ENCODE measurements at regions not wholly inside any gene's neighbourhood (a gene's known extent, or its start where the extent isn't known, plus 50 kb on each side); places are given as distances from the start of the nearest gene placed in this dataset.

- no peaks in the 10 kb centered on the region for H3K79me2 ChIP-seq
- 72% methylated on average over 19 of the region's 19 CpGs for WGBS (ENCODE audit: low lambda C conversion rate, missing lambda C conversion rate)
- H2AFZ ChIP-seq = no peak overlapping the region
- H3K9me2 ChIP-seq (replicated peaks; ENCODE audit: insufficient read depth) = no peaks in the 10 kb centered on the region
- DNase-seq (ENCODE audit: low spot score) = no peak
- H3K4me1 ChIP-seq (ENCODE audit: insufficient read depth) = no peaks in the 10 kb centered on the region
- H4K20me1 ChIP-seq (ENCODE audit: insufficient read depth, poor library complexity, severe bottlenecking) = no peaks in the 10 kb centered on the region
- H3K4me2 ChIP-seq = no peak overlapping the region
- no peaks in the 10 kb centered on the region for H3K9me3 ChIP-seq (ENCODE audit: low read depth)
- TF ChIP-seq EZH2phosphoT487 (IDR thresholded peaks at IDR 0.05; ENCODE audit: low read depth, severe bottlenecking, unreplicated experiment) (no peak), CTCF (IDR thresholded peaks at IDR 0.05; ENCODE audit: poor library complexity) (no peak), EZH2 (IDR thresholded peaks at IDR 0.05; ENCODE audit: borderline replicate concordance) (no peak)
- H3K27me3 ChIP-seq = no peaks in the 10 kb centered on the region
- no peak overlapping the region for H3K27ac ChIP-seq
- H3K4me3 ChIP-seq = no peak overlapping the region
- H3K36me3 ChIP-seq (replicated peaks; ENCODE audit: insufficient read depth, low read depth) = no peaks in the 10 kb centered on the region
These were observed 92.5 kb upstream of the SIM2 start for GRCh38 chr21:36606287-36606982.

- H3K27me3 ChIP-seq = no peaks in the 10 kb centered on the region
- no peak for DNase-seq (ENCODE audit: low spot score)
- H3K4me1 ChIP-seq (ENCODE audit: insufficient read depth) = no peaks in the 10 kb centered on the region
- WGBS (ENCODE audit: low lambda C conversion rate, missing lambda C conversion rate) = 90% methylated on average over 6 of the region's 6 CpGs
- H4K20me1 ChIP-seq (ENCODE audit: insufficient read depth, poor library complexity, severe bottlenecking) = no peaks in the 10 kb centered on the region
- H3K4me2 ChIP-seq = no peak overlapping the region
- H3K36me3 ChIP-seq (replicated peaks; ENCODE audit: insufficient read depth, low read depth) = no peaks in the 10 kb centered on the region
- H2AFZ ChIP-seq = no peak overlapping the region
- H3K27ac ChIP-seq = no peak overlapping the region
- H3K9me3 ChIP-seq (ENCODE audit: low read depth) = no peaks in the 10 kb centered on the region
- no peaks in the 10 kb centered on the region for H3K79me2 ChIP-seq
- H3K4me3 ChIP-seq = no peak overlapping the region
- TF ChIP-seq EZH2phosphoT487 (IDR thresholded peaks at IDR 0.05; ENCODE audit: low read depth, severe bottlenecking, unreplicated experiment) = no peak
- no peak for TF ChIP-seq EZH2 (IDR thresholded peaks at IDR 0.05; ENCODE audit: borderline replicate concordance)
- no peak for TF ChIP-seq CTCF (IDR thresholded peaks at IDR 0.05; ENCODE audit: poor library complexity)
- no peaks in the 10 kb centered on the region for H3K9me2 ChIP-seq (replicated peaks; ENCODE audit: insufficient read depth)
These were observed 92.0 kb upstream of the SIM2 start for GRCh38 chr21:36606983-36607325.

- Histone ChIP-seq H3K9me3 (ENCODE audit: low read depth) (no peaks in the 10 kb centered on the region), H3K4me1 (ENCODE audit: insufficient read depth) (no peaks in the 10 kb centered on the region), H3K4me2 (no peak overlapping the region), H3K27me3 (no peaks in the 10 kb centered on the region), H4K20me1 (ENCODE audit: insufficient read depth, poor library complexity, severe bottlenecking) (no peaks in the 10 kb centered on the region), H3K79me2 (no peaks in the 10 kb centered on the region), H3K9me2 (replicated peaks; ENCODE audit: insufficient read depth) (no peaks in the 10 kb centered on the region), H3K27ac (no peak overlapping the region), H3K4me3 (no peak overlapping the region), H2AFZ (no peak overlapping the region), H3K36me3 (replicated peaks; ENCODE audit: insufficient read depth, low read depth) (no peaks in the 10 kb centered on the region)
- DNase-seq (ENCODE audit: low spot score) = no peak
- 85% methylated on average over 8 of the region's 8 CpGs for WGBS (ENCODE audit: low lambda C conversion rate, missing lambda C conversion rate)
- TF ChIP-seq CTCF (IDR thresholded peaks at IDR 0.05; ENCODE audit: poor library complexity) = no peak
- no peak for TF ChIP-seq EZH2phosphoT487 (IDR thresholded peaks at IDR 0.05; ENCODE audit: low read depth, severe bottlenecking, unreplicated experiment)
- no peak for TF ChIP-seq EZH2 (IDR thresholded peaks at IDR 0.05; ENCODE audit: borderline replicate concordance)
These were observed 90.6 kb upstream of the SIM2 start for GRCh38 chr21:36608041-36608896.
